Caco-2 (cell line): ENCODE measurements at regions not wholly inside any gene's neighbourhood (a gene's known extent, or its start where the extent isn't known, plus 50 kb on each side); places are given as distances from the start of the nearest gene placed in this dataset.

Experiments used
- BruUV-seq: library from RNA; stranded (reverse); fragments of 400-500 nt; replicated peaks from 2 replicates; lab custom pipeline; 2021; lab: Mats Ljungman, UMichigan
- CTCF ChIA-PET: fragments of 300-600 bp; sonication (Branson Sonifier 250); formaldehyde crosslinking; loops from one replicate; lab custom pipeline; 2022; ENCODE audit warnings: antibody characterized with exemption; lab: Charles Lee
- POLR2A ChIA-PET: fragments of 300-600 bp; sonication (Branson Sonifier 250); formaldehyde crosslinking; loops from one replicate; lab custom pipeline; 2022; ENCODE audit warnings: antibody characterized with exemption; lab: Charles Lee
- DNase-seq, 2 experiments: peaks; one replicate each; pipeline versions ENCODE4 v3.0.0 to v3.0.0-alpha.2; 2020 to 2022
- H3K27me3 ChIP-seq: replicated peaks from 2 replicates; pipeline ENCODE4 v1.6.0; 2011; ENCODE audit warnings: low read length; ENCODE audit not compliant: control insufficient read depth, insufficient read depth
- H3K36me3 ChIP-seq: 2 replicates; pipeline ENCODE4 v1.5.1; 2011; ENCODE audit warnings: low read length; ENCODE audit not compliant: control insufficient read depth, insufficient read depth
- H3K4me1 ChIP-seq: fragments of 250-450 bp; sonication (Bioruptor Pico); 2 replicates; pipeline ENCODE4 v1.5.1; 2020; ENCODE audit warnings: mild to moderate bottlenecking
- H3K4me3 ChIP-seq: 2 replicates; pipeline ENCODE4 v1.5.1; 2011; ENCODE audit warnings: low read depth, mild to moderate bottlenecking, control low read depth, low read length
- H3K9me3 ChIP-seq: fragments of 250-450 bp; sonication (Bioruptor Pico); 2 replicates; pipeline ENCODE4 v1.5.1; 2020; ENCODE audit warnings: mild to moderate bottlenecking, moderate library complexity
- H3K27ac Mint-ChIP-seq: one replicate; pipeline ENCODE4 v1.8.0; 2022; ENCODE audit warnings: mixed read lengths; ENCODE audit not compliant: unreplicated experiment
- H3K27me3 Mint-ChIP-seq: one replicate; pipeline ENCODE4 v1.8.0; 2022; ENCODE audit warnings: mixed read lengths; ENCODE audit not compliant: insufficient read depth, unreplicated experiment
- H3K36me3 Mint-ChIP-seq: one replicate; pipeline ENCODE4 v1.8.0; 2022; ENCODE audit warnings: mild to moderate bottlenecking, mixed read lengths; ENCODE audit not compliant: insufficient read depth, unreplicated experiment
- H3K4me1 Mint-ChIP-seq: one replicate; pipeline ENCODE4 v1.8.0; 2022; ENCODE audit warnings: low read depth, mixed read lengths; ENCODE audit not compliant: unreplicated experiment
- H3K4me3 Mint-ChIP-seq: one replicate; pipeline ENCODE4 v1.8.0; 2022; ENCODE audit warnings: mild to moderate bottlenecking, moderate library complexity, mixed read lengths; ENCODE audit not compliant: unreplicated experiment
- H3K9me3 Mint-ChIP-seq: one replicate; pipeline ENCODE4 v1.8.0; 2022; ENCODE audit warnings: mixed read lengths; ENCODE audit not compliant: unreplicated experiment
- CTCF ChIP-seq, 2 experiments: fragments of 200-600 bp in 1 of 2; IDR thresholded peaks; 1 replicate in 1 of 2; 2 replicates in 1 of 2; pipeline versions ENCODE4 v1.5.1 to v1.8.0; 2011 to 2022; ENCODE audit warnings: antibody characterized with exemption in 1 of 2, control low read depth in 1 of 2, inconsistent platforms in 1 of 2, low read depth in 1 of 2, low read length in 1 of 2, mild to moderate bottlenecking in 1 of 2, moderate library complexity in 1 of 2; ENCODE audit not compliant: insufficient read depth in 1 of 2, severe bottlenecking in 1 of 2, unreplicated experiment in 1 of 2
- intact Hi-C: fragments of 100-400 bp; cut with micrococcal nuclease; formaldehyde crosslinking; loops from one replicate; pipeline ENCODE4 v1.10.0; 2022; ENCODE audit not compliant: unreplicated experiment

- H3K27ac Mint-ChIP-seq: no peak overlapping the region
Observed at GRCh38 chr13:82747958-82748357, 1134.3 kb downstream of the SLITRK1 start.

DNA sequence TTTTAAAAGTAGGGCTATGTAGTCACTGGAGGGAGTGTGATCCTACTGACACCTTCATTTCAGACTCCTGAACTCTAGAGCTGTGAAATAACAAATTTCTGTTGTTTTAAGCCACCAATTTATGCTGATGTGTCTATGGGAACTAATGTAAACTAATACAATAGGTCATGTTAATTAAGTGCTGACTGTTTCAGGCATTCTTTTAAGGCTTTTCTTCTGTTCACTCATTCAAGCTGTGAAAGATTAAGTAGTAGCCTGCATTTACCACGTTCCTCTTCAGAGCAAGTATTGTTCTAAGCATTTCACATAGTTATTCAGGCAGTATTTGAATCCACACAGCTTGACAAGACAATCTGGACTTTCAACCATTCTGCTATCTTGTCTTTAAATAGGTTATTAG, 1135.0 kb downstream of the SLITRK1 start:
- POLR2A ChIA-PET: no interaction called here
- H3K27ac Mint-ChIP-seq: no peak overlapping the region

More at GRCh38 chr13:82747958-82748357, 1134.3 kb downstream of the SLITRK1 start:
- H3K4me3 ChIP-seq: no peak overlapping the region
- Mint-ChIP-seq H3K27me3 (no peaks in the 10 kb centered on the region), H3K4me1 (no peaks in the 10 kb centered on the region), H3K9me3 (no peaks in the 10 kb centered on the region), H3K36me3 (no peaks in the 10 kb centered on the region), H3K4me3 (no peak overlapping the region)
- H3K27me3 ChIP-seq: no peaks in the 10 kb centered on the region
- ChIA-PET POLR2A (no interaction called here), CTCF (no interaction called here)
- H3K36me3 ChIP-seq: no peaks in the 10 kb centered on the region
- no peak for DNase-seq
- intact Hi-C loops: no loop called here
- H3K9me3 ChIP-seq: no peaks in the 10 kb centered on the region
- no peak for TF ChIP-seq CTCF (IDR thresholded peaks at IDR 0.05; ENCODE audit: insufficient read depth in 1 of 2, low read depth in 1 of 2, low read length in 1 of 2, severe bottlenecking in 1 of 2, unreplicated experiment in 1 of 2)
- no peaks in the 10 kb centered on the region for H3K4me1 ChIP-seq
- no TSS peak for BruUV-seq

DNA sequence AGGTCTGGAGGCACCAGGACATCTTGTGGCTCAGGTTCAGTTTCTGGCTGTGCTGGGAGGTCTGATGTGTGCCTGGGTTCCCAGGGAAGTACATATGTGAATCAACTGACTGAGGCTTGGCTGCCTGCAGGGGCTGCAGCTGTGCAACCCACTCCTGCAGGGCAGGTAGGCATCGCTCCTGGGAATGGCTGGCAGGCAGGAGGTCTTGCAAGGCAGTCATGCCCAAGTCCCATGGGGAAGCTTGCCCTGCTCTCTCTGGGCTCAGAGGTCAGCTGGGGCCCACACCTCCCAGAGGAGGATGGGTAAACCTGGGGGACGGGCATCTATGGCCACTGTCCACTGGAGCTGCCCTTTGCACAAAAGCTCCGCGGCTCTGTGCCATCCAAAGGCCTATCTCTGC, 1141.8 kb downstream of the SLITRK1 start:
- H3K4me1 Mint-ChIP-seq: no peaks in the 10 kb centered on the region
- Histone ChIP-seq H3K27me3 (no peaks in the 10 kb centered on the region), H3K4me3 (no peak overlapping the region), H3K4me1 (no peaks in the 10 kb centered on the region), H3K9me3 (no peaks in the 10 kb centered on the region), H3K36me3 (no peaks in the 10 kb centered on the region)
- no TSS peak for BruUV-seq
- H3K4me3 Mint-ChIP-seq: no peak overlapping the region
- intact Hi-C loops: no loop called here
- no peak for TF ChIP-seq CTCF (IDR thresholded peaks at IDR 0.05; ENCODE audit: insufficient read depth in 1 of 2, low read depth in 1 of 2, low read length in 1 of 2, severe bottlenecking in 1 of 2, unreplicated experiment in 1 of 2)
- H3K36me3 Mint-ChIP-seq: no peaks in the 10 kb centered on the region
- H3K9me3 Mint-ChIP-seq: peaks cover 9% of the 10 kb centered on the region
- ChIA-PET POLR2A (no interaction called here), CTCF (no interaction called here)
- no peak for DNase-seq
- no peaks in the 10 kb centered on the region for H3K27me3 Mint-ChIP-seq
- H3K27ac Mint-ChIP-seq: no peak overlapping the region

More for the DNA sequence above, 1135.0 kb downstream of the SLITRK1 start:
- Histone ChIP-seq H3K27me3 (no peaks in the 10 kb centered on the region), H3K9me3 (no peaks in the 10 kb centered on the region), H3K4me1 (no peaks in the 10 kb centered on the region), H3K36me3 (no peaks in the 10 kb centered on the region), H3K4me3 (no peak overlapping the region)
- intact Hi-C loops: no loop called here
- CTCF ChIA-PET: no interaction called here
- no peak for DNase-seq
- no peaks in the 10 kb centered on the region for H3K36me3 Mint-ChIP-seq
- no peak overlapping the region for H3K4me3 Mint-ChIP-seq
- no peaks in the 10 kb centered on the region for H3K27me3 Mint-ChIP-seq
- H3K4me1 Mint-ChIP-seq: no peaks in the 10 kb centered on the region
- no peak for TF ChIP-seq CTCF (IDR thresholded peaks at IDR 0.05; ENCODE audit: insufficient read depth in 1 of 2, low read depth in 1 of 2, low read length in 1 of 2, severe bottlenecking in 1 of 2, unreplicated experiment in 1 of 2)
- BruUV-seq: no TSS peak
- no peaks in the 10 kb centered on the region for H3K9me3 Mint-ChIP-seq
